ENCODE measurements at regions not wholly inside any gene's neighbourhood (a gene's known extent, or its start where the extent isn't known, plus 50 kb on each side); places are given as distances from the start of the nearest gene placed in this dataset.
"Not testable (repeated sequence)": the region's sequence is repeated elsewhere in the genome, so short reads cannot be mapped to it uniquely, and the experiment has no call there.

- no peak overlapping the region for H3K4me3 ChIP-seq
- no peaks in the 10 kb centered on the region for H3K9me3 ChIP-seq
- no peak for TF ChIP-seq POLR2A (IDR thresholded peaks at IDR 0.05)
- no peak for DNase-seq
- H3K4me1 ChIP-seq = no peaks in the 10 kb centered on the region
- H3K27me3 ChIP-seq = no peaks in the 10 kb centered on the region
- no peaks in the 10 kb centered on the region for H3K36me3 ChIP-seq
- no peak overlapping the region for H3K27ac ChIP-seq
Measured at GRCh38 chr5:173486355-173487225, 129.9 kb downstream of the BOD1 start.

DNA sequence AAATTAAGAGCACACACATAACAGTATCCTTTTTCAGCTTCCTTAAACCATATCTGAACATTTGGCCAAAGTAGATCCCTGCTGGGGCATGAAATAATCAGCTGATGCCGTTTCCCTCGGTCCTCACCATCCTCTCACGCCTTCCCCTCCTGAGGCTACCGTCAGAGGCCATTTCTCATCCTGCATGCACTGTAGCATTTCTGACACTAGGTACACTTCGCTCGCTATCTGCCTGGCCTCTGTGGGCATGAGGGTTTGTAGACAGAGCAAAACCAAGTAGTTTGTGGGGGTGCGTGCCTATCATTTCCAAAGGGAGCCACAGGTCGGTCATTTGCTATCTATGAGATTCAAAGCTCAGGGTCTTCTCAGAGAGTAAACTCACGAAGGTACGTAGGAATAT lies 131.9 kb downstream of the BOD1 start:
- Histone ChIP-seq H3K36me3 (no peaks in the 10 kb centered on the region), H3K27me3 (no peaks in the 10 kb centered on the region), H3K4me1 (no peaks in the 10 kb centered on the region), H3K27ac (no peak overlapping the region), H3K4me3 (no peak overlapping the region), H3K9me3 (no peaks in the 10 kb centered on the region)
- no peak for TF ChIP-seq POLR2A (IDR thresholded peaks at IDR 0.05)
- no peak for TF ChIP-seq CTCF (IDR thresholded peaks at IDR 0.05)
- no peak for DNase-seq

GRCh38 chr5:173483599-173483998 lies 132.9 kb downstream of the BOD1 start:
- not testable (repeated sequence) for H3K4me3 ChIP-seq, H3K9me3 ChIP-seq, H3K4me1 ChIP-seq, H3K27ac ChIP-seq, H3K36me3 ChIP-seq, H3K27me3 ChIP-seq, DNase-seq

GRCh38 chr5:173483160-173483559 lies 133.3 kb downstream of the BOD1 start:
- Histone ChIP-seq H3K27ac (no peak overlapping the region), H3K4me3 (no peak overlapping the region), H3K4me1 (no peaks in the 10 kb centered on the region), H3K36me3 (no peaks in the 10 kb centered on the region), H3K27me3 (no peaks in the 10 kb centered on the region), H3K9me3 (no peaks in the 10 kb centered on the region)
- DNase-seq = no peak
- TF ChIP-seq CTCF (IDR thresholded peaks at IDR 0.05) = no peak
- TF ChIP-seq POLR2A (IDR thresholded peaks at IDR 0.05) = no peak

DNA sequence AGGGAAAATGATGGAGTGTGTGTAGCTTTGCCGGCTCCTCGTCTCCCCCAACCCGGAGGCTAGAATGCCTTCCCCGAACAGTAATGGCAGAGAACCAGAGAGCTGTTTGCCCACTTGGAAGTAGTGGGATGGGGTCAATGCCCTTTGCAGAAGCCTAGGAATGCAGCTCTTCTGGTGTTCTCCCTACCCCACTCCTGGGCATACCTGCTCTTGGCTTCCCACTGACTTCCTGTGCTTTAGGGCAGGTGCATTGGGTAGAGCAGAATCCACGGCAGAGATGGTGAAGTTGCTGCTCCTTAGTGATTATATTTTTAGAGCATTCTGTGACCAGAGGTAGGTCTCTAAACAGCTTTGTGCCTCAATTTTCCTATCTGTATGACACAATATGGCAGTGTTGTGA lies 134.6 kb downstream of the BOD1 start:
- Histone ChIP-seq H3K9me3 (no peaks in the 10 kb centered on the region), H3K4me1 (no peaks in the 10 kb centered on the region), H3K27ac (no peak overlapping the region), H3K36me3 (no peaks in the 10 kb centered on the region), H3K27me3 (no peaks in the 10 kb centered on the region), H3K4me3 (no peak overlapping the region)
- DNase-seq = no peak
- TF ChIP-seq CTCF (IDR thresholded peaks at IDR 0.05) = no peak
- TF ChIP-seq POLR2A (IDR thresholded peaks at IDR 0.05) = no peak

DNA sequence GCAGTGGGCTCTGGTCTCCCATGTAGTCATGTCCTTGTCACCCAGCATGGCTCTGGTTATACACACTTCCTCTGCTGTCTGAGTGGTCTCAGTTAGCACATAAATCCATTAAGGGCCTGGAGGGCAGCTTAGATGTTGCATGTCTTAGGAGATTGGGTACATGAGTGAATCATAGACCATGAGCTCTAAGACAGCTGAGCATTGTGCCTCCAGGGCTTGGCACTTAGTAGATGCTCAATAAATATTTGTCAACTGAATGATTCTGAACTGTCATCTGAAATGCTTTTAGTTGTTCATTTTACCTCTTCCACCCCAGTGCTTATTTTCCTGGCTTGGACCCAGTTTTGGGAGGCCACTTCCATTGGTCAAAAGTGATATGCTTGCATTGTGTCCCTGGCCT lies 135.6 kb downstream of the BOD1 start:
- TF ChIP-seq CTCF (IDR thresholded peaks at IDR 0.05) = no peak
- no peak for TF ChIP-seq POLR2A (IDR thresholded peaks at IDR 0.05)
- no peak overlapping the region for H3K4me3 ChIP-seq
- H3K27me3 ChIP-seq = no peaks in the 10 kb centered on the region
- H3K9me3 ChIP-seq = no peaks in the 10 kb centered on the region
- no peaks in the 10 kb centered on the region for H3K4me1 ChIP-seq
- no peak for DNase-seq
- no peaks in the 10 kb centered on the region for H3K36me3 ChIP-seq
- H3K27ac ChIP-seq = no peak overlapping the region

DNA sequence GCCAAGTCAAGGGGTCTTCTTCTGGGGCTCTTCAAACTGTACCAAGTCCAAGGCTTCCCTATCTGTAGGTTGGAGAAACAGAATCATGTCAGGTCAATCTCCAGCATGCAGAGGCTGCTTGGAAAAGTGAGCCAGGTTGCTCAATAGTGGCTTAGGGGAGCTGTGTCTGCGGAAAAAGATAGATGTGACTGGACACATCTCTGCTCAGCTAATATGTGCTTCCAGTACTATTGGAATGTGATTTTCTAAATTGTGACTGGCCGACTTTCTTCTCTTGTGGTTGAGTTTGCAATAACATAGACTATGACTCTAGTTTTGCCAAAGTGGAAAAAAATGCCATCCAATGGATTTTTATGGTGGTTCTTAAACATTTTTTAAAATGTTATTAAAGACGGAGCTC lies 136.7 kb downstream of the BOD1 start:
- Histone ChIP-seq H3K4me3 (no peak overlapping the region), H3K4me1 (no peaks in the 10 kb centered on the region), H3K9me3 (no peaks in the 10 kb centered on the region), H3K36me3 (no peaks in the 10 kb centered on the region), H3K27me3 (no peaks in the 10 kb centered on the region), H3K27ac (no peak overlapping the region)
- TF ChIP-seq CTCF (IDR thresholded peaks at IDR 0.05) (no peak), POLR2A (IDR thresholded peaks at IDR 0.05) (no peak)
- no peak for DNase-seq
